ENCODE measurements at regions not wholly inside any gene's neighbourhood (a gene's known extent, or its start where the extent isn't known, plus 50 kb on each side); places are given as distances from the start of the nearest gene placed in this dataset.

GRCh38 chr9:89798547-89799120 lies 193.8 kb downstream of the GADD45G start:
- Mint-ChIP-seq H3K27me3 (ENCODE audit: unreplicated experiment) (peaks cover 2% of the 10 kb centered on the region), H3K9me3 (ENCODE audit: unreplicated experiment) (no peaks in the 10 kb centered on the region), H3K4me1 (ENCODE audit: unreplicated experiment) (peaks cover 5% of the 10 kb centered on the region), H3K36me3 (ENCODE audit: unreplicated experiment) (no peaks in the 10 kb centered on the region), H3K4me3 (ENCODE audit: unreplicated experiment) (no peak overlapping the region), H3K27ac (ENCODE audit: unreplicated experiment) (no peak overlapping the region)
- DNase-seq (ENCODE audit: extremely low spot score, unreplicated experiment), result no peak
- no peak for TF ChIP-seq CTCF (IDR thresholded peaks at IDR 0.05)

- TF ChIP-seq CTCF (IDR thresholded peaks at IDR 0.05), result no peak
- Mint-ChIP-seq H3K36me3 (ENCODE audit: unreplicated experiment) (no peaks in the 10 kb centered on the region), H3K4me3 (ENCODE audit: unreplicated experiment) (no peak overlapping the region), H3K9me3 (ENCODE audit: unreplicated experiment) (no peaks in the 10 kb centered on the region), H3K27me3 (ENCODE audit: unreplicated experiment) (peaks cover 2% of the 10 kb centered on the region), H3K4me1 (ENCODE audit: unreplicated experiment) (peaks cover 5% of the 10 kb centered on the region), H3K27ac (ENCODE audit: unreplicated experiment) (no peak overlapping the region)
- no peak for DNase-seq (ENCODE audit: extremely low spot score, unreplicated experiment)
These were observed 194.4 kb downstream of the GADD45G start for GRCh38 chr9:89799221-89799620.

GRCh38 chr9:89799766-89800165 lies 195.0 kb downstream of the GADD45G start:
- Mint-ChIP-seq H3K27me3 (ENCODE audit: unreplicated experiment) (peaks cover 2% of the 10 kb centered on the region), H3K9me3 (ENCODE audit: unreplicated experiment) (no peaks in the 10 kb centered on the region), H3K4me3 (ENCODE audit: unreplicated experiment) (no peak overlapping the region), H3K4me1 (ENCODE audit: unreplicated experiment) (peaks cover 5% of the 10 kb centered on the region), H3K36me3 (ENCODE audit: unreplicated experiment) (no peaks in the 10 kb centered on the region), H3K27ac (ENCODE audit: unreplicated experiment) (no peak overlapping the region)
- TF ChIP-seq CTCF (IDR thresholded peaks at IDR 0.05), result no peak
- no peak for DNase-seq (ENCODE audit: extremely low spot score, unreplicated experiment)

- Mint-ChIP-seq H3K36me3 (ENCODE audit: unreplicated experiment) (no peaks in the 10 kb centered on the region), H3K27ac (ENCODE audit: unreplicated experiment) (no peak overlapping the region), H3K4me1 (ENCODE audit: unreplicated experiment) (peaks cover 9% of the 10 kb centered on the region), H3K27me3 (ENCODE audit: unreplicated experiment) (peaks cover 2% of the 10 kb centered on the region), H3K9me3 (ENCODE audit: unreplicated experiment) (no peaks in the 10 kb centered on the region), H3K4me3 (ENCODE audit: unreplicated experiment) (no peak overlapping the region)
- no peak for TF ChIP-seq CTCF (IDR thresholded peaks at IDR 0.05)
- no peak for DNase-seq (ENCODE audit: extremely low spot score, unreplicated experiment)
These were observed 196.5 kb downstream of the GADD45G start for GRCh38 chr9:89801341-89801740.

GRCh38 chr9:89801742-89802670 lies 197.2 kb downstream of the GADD45G start:
- H3K4me3 Mint-ChIP-seq (ENCODE audit: unreplicated experiment), result no peak overlapping the region
- H3K9me3 Mint-ChIP-seq (ENCODE audit: unreplicated experiment), result no peaks in the 10 kb centered on the region
- TF ChIP-seq CTCF (IDR thresholded peaks at IDR 0.05), result no peak
- H3K4me1 Mint-ChIP-seq (ENCODE audit: unreplicated experiment), result peaks cover 9% of the 10 kb centered on the region
- no peak overlapping the region for H3K27ac Mint-ChIP-seq (ENCODE audit: unreplicated experiment)
- DNase-seq (ENCODE audit: extremely low spot score, unreplicated experiment), result no peak
- H3K36me3 Mint-ChIP-seq (ENCODE audit: unreplicated experiment), result no peaks in the 10 kb centered on the region
- H3K27me3 Mint-ChIP-seq (ENCODE audit: unreplicated experiment), result peaks cover 2% of the 10 kb centered on the region
